DMS 273 (cell line): ENCODE measurements at regions not wholly inside any gene's neighbourhood (a gene's known extent, or its start where the extent isn't known, plus 50 kb on each side); places are given as distances from the start of the nearest gene placed in this dataset.

Source experiments
- DNase-seq: peaks from one replicate; lab custom pipeline; 2025; ENCODE audit not compliant: unreplicated experiment; lab: John Stamatoyannopoulos, UW

- DNase-seq, result no peak
Observed at GRCh38 chr1:147811273-147811672, 50.9 kb upstream of the GJA5 start.

GRCh38 chr1:147811751-147812150, 51.3 kb upstream of the GJA5 start:
- no peak for DNase-seq

GRCh38 chr1:147812799-147813198, 52.4 kb upstream of the GJA5 start:
- no peak for DNase-seq

- DNase-seq, result peak; percentile 32
Observed at GRCh38 chr1:147815503-147815902, 55.1 kb upstream of the GJA5 start.

- DNase-seq, result no peak
Observed at GRCh38 chr1:147820761-147821297, 60.4 kb upstream of the GJA5 start.

GRCh38 chr1:147821883-147822282, 61.5 kb upstream of the GJA5 start:
- no peak for DNase-seq

GRCh38 chr1:147822292-147822691, 61.9 kb upstream of the GJA5 start:
- DNase-seq, result peak; percentile 4

- no peak for DNase-seq
Observed at GRCh38 chr1:147824001-147824400, 63.6 kb upstream of the GJA5 start.

GRCh38 chr1:147824798-147825197, 64.4 kb upstream of the GJA5 start:
- peak; percentile 15 for DNase-seq

GRCh38 chr1:147825586-147825985, 65.2 kb upstream of the GJA5 start:
- no peak for DNase-seq

GRCh38 chr1:147826259-147826658, 65.9 kb upstream of the GJA5 start:
- DNase-seq, result no peak

- no peak for DNase-seq
Observed at GRCh38 chr1:147833231-147833860, 69.2 kb upstream of the GJA8 start.

GRCh38 chr1:147834181-147834580, 68.4 kb upstream of the GJA8 start:
- no peak for DNase-seq

- DNase-seq, result no peak
Observed at GRCh38 chr1:147834810-147835209, 67.8 kb upstream of the GJA8 start.

- no peak for DNase-seq
Observed at GRCh38 chr1:147837129-147837963, 65.2 kb upstream of the GJA8 start.

GRCh38 chr1:147837964-147838292, 64.7 kb upstream of the GJA8 start:
- DNase-seq, result no peak

- peak; percentile 42 for DNase-seq
Observed at GRCh38 chr1:147840909-147841308, 61.7 kb upstream of the GJA8 start.

- DNase-seq, result no peak
Observed at GRCh38 chr1:147842578-147842977, 60.0 kb upstream of the GJA8 start.

- no peak for DNase-seq
Observed at GRCh38 chr1:147843486-147843885, 59.1 kb upstream of the GJA8 start.

- DNase-seq, result no peak
Observed at GRCh38 chr1:147847831-147848230, 54.8 kb upstream of the GJA8 start.

GRCh38 chr1:147849098-147849895, 53.3 kb upstream of the GJA8 start:
- DNase-seq, result peak; percentile 16

- no peak for DNase-seq
Observed at GRCh38 chr1:147850737-147851136, 51.9 kb upstream of the GJA8 start.
